Panc1 (cell line): ENCODE measurements at regions not wholly inside any gene's neighbourhood (a gene's known extent, or its start where the extent isn't known, plus 50 kb on each side); places are given as distances from the start of the nearest gene placed in this dataset.

Experiments used
- ATAC-seq: fragments of 200-7000 bp; cut with Tn5 transposase; 2 replicates; pipeline ENCODE4 v1.9.1; 2020; ENCODE audit warnings: mild to moderate bottlenecking, moderate library complexity
- BruUV-seq: library from RNA; stranded (reverse); fragments of 400-500 nt; replicated peaks from 2 replicates; lab custom pipeline; 2021; lab: Mats Ljungman, UMichigan
- CTCF ChIA-PET: fragments of 300-600 bp; sonication (Branson Sonifier 250); formaldehyde crosslinking; loops from one replicate; lab custom pipeline; 2022; ENCODE audit warnings: antibody characterized with exemption; lab: Charles Lee
- POLR2A ChIA-PET: fragments of 300-600 bp; sonication (Branson Sonifier 250); formaldehyde crosslinking; loops from one replicate; lab custom pipeline; 2022; ENCODE audit warnings: antibody characterized with exemption; lab: Charles Lee
- DNase-seq: peaks from one replicate; pipeline ENCODE4 v3.0.0-alpha.2; 2010; ENCODE audit warnings: low read depth, low spot score
- H3K27ac ChIP-seq: 2 replicates; pipeline ENCODE4 v1.5.1; 2011; ENCODE audit warnings: mild to moderate bottlenecking, low read length, inconsistent platforms
- H3K27me3 ChIP-seq: fragments of 200-500 bp; sonication (Bioruptor generic); 2 replicates; pipeline ENCODE4 v1.6.0; 2014; ENCODE audit warnings: low read length, inconsistent platforms; ENCODE audit not compliant: control insufficient read depth, insufficient read depth
- H3K36me3 ChIP-seq: fragments of 200-500 bp; sonication (Bioruptor generic); 2 replicates; pipeline ENCODE4 v1.5.1; 2014; ENCODE audit warnings: inconsistent platforms, mild to moderate bottlenecking, low read length, moderate library complexity; ENCODE audit not compliant: control insufficient read depth, insufficient read depth
- H3K4me1 ChIP-seq: 2 replicates; pipeline ENCODE4 v1.5.1; 2011; ENCODE audit warnings: inconsistent platforms, mild to moderate bottlenecking, low read length, moderate library complexity; ENCODE audit not compliant: control insufficient read depth, insufficient read depth
- H3K4me3 ChIP-seq, 2 experiments: 2 replicates each; pipeline ENCODE4 v1.5.1; 2011 to 2012; ENCODE audit warnings: low read depth in 2 of 2, low read length in 2 of 2, mild to moderate bottlenecking in 2 of 2, inconsistent platforms in 1 of 2, moderate library complexity in 1 of 2
- H3K9me3 ChIP-seq: fragments of 200-500 bp; sonication (Bioruptor generic); 2 replicates; pipeline ENCODE4 v1.5.1; 2014; ENCODE audit warnings: low read depth, mild to moderate bottlenecking, inconsistent platforms, low read length, moderate library complexity; ENCODE audit not compliant: control insufficient read depth, insufficient read depth
- POLR2AphosphoS5 ChIP-seq: IDR thresholded peaks from 2 replicates; pipeline ENCODE4 v1.6.1; 2012; ENCODE audit warnings: mild to moderate bottlenecking, low read depth, low read length, moderate library complexity
- SIN3A ChIP-seq: IDR thresholded peaks from 2 replicates; pipeline ENCODE4 v1.6.1; 2012; ENCODE audit warnings: low read depth, mild to moderate bottlenecking, low read length, moderate library complexity, borderline replicate concordance; ENCODE audit not compliant: insufficient read depth
- TCF7L2 ChIP-seq: IDR thresholded peaks from 2 replicates; pipeline ENCODE4 v1.6.1; 2011; ENCODE audit warnings: mild to moderate bottlenecking, low read depth, low read length, inconsistent platforms
- in situ Hi-C: cut with HindIII; loops from 2 replicates; pipeline ENCODE4 v1.10.0; 2016; ENCODE audit warnings: low sequenced_read_pairs, low pct_unique_long_range_greater_than_20kb
- intact Hi-C: fragments of 100-400 bp; cut with micrococcal nuclease; formaldehyde crosslinking; loops from one replicate; pipeline ENCODE4 v1.10.0; 2022; ENCODE audit not compliant: unreplicated experiment
- TF ChIP-seq, protein P1 (sequence below), 2 experiments: IDR thresholded peaks; 2 replicates each; pipeline ENCODE4 v1.6.1; 2011 to 2012; ENCODE audit warnings: low read depth in 2 of 2, control low read depth in 1 of 2, low read length in 1 of 2, mild to moderate bottlenecking in 1 of 2, moderate library complexity in 1 of 2; ENCODE audit not compliant: insufficient read depth in 1 of 2
- TF ChIP-seq, protein P2 (sequence below): fragments of 450-650 bp; IDR thresholded peaks from 2 replicates; pipeline ENCODE4 v1.5.1; 2017; ENCODE audit warnings: mild to moderate bottlenecking

- no peak overlapping the region for H3K27ac ChIP-seq
- in situ Hi-C loops: no loop called here
- TF ChIP-seq POLR2AphosphoS5 (no peak), TCF7L2 (no peak), SIN3A (no peak)
- TF ChIP-seq, protein P1, sequence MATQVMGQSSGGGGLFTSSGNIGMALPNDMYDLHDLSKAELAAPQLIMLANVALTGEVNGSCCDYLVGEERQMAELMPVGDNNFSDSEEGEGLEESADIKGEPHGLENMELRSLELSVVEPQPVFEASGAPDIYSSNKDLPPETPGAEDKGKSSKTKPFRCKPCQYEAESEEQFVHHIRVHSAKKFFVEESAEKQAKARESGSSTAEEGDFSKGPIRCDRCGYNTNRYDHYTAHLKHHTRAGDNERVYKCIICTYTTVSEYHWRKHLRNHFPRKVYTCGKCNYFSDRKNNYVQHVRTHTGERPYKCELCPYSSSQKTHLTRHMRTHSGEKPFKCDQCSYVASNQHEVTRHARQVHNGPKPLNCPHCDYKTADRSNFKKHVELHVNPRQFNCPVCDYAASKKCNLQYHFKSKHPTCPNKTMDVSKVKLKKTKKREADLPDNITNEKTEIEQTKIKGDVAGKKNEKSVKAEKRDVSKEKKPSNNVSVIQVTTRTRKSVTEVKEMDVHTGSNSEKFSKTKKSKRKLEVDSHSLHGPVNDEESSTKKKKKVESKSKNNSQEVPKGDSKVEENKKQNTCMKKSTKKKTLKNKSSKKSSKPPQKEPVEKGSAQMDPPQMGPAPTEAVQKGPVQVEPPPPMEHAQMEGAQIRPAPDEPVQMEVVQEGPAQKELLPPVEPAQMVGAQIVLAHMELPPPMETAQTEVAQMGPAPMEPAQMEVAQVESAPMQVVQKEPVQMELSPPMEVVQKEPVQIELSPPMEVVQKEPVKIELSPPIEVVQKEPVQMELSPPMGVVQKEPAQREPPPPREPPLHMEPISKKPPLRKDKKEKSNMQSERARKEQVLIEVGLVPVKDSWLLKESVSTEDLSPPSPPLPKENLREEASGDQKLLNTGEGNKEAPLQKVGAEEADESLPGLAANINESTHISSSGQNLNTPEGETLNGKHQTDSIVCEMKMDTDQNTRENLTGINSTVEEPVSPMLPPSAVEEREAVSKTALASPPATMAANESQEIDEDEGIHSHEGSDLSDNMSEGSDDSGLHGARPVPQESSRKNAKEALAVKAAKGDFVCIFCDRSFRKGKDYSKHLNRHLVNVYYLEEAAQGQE (IDR thresholded peaks at IDR 0.05; ENCODE audit: insufficient read depth in 1 of 2, low read depth in 2 of 2, low read length in 1 of 2): no peak
- TF ChIP-seq, protein P2, sequence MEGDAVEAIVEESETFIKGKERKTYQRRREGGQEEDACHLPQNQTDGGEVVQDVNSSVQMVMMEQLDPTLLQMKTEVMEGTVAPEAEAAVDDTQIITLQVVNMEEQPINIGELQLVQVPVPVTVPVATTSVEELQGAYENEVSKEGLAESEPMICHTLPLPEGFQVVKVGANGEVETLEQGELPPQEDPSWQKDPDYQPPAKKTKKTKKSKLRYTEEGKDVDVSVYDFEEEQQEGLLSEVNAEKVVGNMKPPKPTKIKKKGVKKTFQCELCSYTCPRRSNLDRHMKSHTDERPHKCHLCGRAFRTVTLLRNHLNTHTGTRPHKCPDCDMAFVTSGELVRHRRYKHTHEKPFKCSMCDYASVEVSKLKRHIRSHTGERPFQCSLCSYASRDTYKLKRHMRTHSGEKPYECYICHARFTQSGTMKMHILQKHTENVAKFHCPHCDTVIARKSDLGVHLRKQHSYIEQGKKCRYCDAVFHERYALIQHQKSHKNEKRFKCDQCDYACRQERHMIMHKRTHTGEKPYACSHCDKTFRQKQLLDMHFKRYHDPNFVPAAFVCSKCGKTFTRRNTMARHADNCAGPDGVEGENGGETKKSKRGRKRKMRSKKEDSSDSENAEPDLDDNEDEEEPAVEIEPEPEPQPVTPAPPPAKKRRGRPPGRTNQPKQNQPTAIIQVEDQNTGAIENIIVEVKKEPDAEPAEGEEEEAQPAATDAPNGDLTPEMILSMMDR: no peak
- BruUV-seq: no TSS peak
- H3K27me3 ChIP-seq: no peaks in the 10 kb centered on the region
- ChIA-PET CTCF (no interaction called here), POLR2A (no interaction called here)
- H3K4me1 ChIP-seq: no peaks in the 10 kb centered on the region
- H3K9me3 ChIP-seq: peaks cover 11% of the 10 kb centered on the region; the same call in 1 of the 2 replicates
- no peaks in the 10 kb centered on the region for H3K36me3 ChIP-seq
- no peak for DNase-seq
- H3K4me3 ChIP-seq: no peak overlapping the region
- ATAC-seq: no peak
- intact Hi-C loops: no loop called here
Observed at GRCh38 chr5:53389093-53389492, 91.3 kb upstream of the FST start.

- Histone ChIP-seq H3K9me3 (peaks cover 11% of the 10 kb centered on the region; the same call in 1 of the 2 replicates), H3K4me1 (no peaks in the 10 kb centered on the region), H3K27me3 (no peaks in the 10 kb centered on the region), H3K4me3 (no peak overlapping the region), H3K36me3 (no peaks in the 10 kb centered on the region), H3K27ac (no peak overlapping the region)
- POLR2A ChIA-PET: no interaction called here
- CTCF ChIA-PET: no interaction called here
- TF ChIP-seq POLR2AphosphoS5: no peak
- TF ChIP-seq, protein P1 (IDR thresholded peaks at IDR 0.05; ENCODE audit: insufficient read depth in 1 of 2, low read depth in 2 of 2, low read length in 1 of 2): no peak
- TF ChIP-seq TCF7L2: no peak
- TF ChIP-seq, protein P2: no peak
- TF ChIP-seq SIN3A: no peak
- DNase-seq: no peak
- ATAC-seq: no peak
- intact Hi-C loops (no loop called here), in situ Hi-C loops (no loop called here)
- BruUV-seq: no TSS peak
Observed at GRCh38 chr5:53392073-53392472, 88.4 kb upstream of the FST start.
